GM12874 (cell line): ENCODE measurements at regions not wholly inside any gene's neighbourhood (a gene's known extent, or its start where the extent isn't known, plus 50 kb on each side); places are given as distances from the start of the nearest gene placed in this dataset.

ENCODE experiments used
- CTCF ChIP-seq: IDR thresholded peaks from 2 replicates; pipeline ENCODE4 v1.5.1; 2011; ENCODE audit warnings: low read depth, mild to moderate bottlenecking, control low read depth, low read length, moderate library complexity; ENCODE audit not compliant: insufficient read depth

- TF ChIP-seq CTCF = no peak
Measured at GRCh38 chrX:9147086-9147485, 113.2 kb upstream of the FAM9B start.

DNA sequence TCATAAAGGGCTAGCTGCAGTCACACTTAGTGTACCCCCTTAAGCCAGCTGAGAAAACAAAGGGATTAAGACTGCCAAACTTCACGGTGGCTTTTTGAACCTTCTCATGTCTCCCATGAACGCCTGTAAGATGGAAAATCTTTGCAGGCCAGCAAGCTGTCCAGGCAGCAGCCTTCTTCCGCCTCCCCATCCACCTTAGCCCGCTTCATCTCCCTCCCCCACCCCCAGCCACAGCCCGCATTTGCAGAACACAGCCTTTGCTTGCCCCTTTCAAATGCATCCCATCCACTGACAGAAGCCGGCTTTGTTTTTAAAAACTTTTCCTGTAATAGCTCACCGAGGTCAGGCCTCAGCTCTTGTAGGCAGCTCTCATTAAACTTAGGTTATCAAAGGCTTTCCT lies 113.8 kb upstream of the FAM9B start:
- TF ChIP-seq CTCF = no peak

DNA sequence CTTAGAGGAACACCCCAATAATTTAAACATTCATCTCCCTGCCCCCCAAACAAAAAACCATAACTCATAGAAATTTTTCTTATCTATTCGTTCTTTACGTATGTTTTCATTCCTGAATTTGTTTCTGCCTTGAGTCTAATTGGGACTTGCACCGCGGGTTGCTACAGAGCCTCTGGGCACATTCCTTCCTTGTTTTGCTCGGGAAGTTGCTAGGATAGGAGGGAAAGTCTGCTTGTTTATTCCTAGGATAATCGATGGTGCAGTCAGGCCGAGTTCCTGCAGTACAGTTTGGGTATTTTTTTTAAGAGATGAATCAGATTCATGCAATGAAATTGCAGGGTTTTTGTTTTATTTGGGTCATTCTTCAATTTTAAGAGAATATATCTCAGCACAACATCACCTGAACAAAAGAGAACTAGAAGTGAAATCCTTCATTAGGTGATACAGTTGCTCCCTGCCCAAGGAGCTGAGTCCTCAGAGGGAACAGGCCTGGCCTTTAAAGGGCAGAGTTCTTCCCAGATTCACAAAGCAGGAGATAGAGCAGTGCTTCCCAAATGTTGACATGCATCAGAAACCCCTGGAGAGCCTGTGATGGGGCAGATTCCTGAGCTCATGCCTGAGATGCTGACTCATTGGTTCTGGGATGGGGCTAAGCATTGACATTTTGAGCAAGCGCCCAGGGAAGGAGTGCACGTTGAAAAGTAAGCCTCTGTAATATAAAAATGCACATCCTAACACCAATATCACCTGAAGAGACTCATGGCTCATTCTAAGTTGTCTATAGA lies 114.9 kb upstream of the FAM9B start:
- TF ChIP-seq CTCF = no peak

DNA sequence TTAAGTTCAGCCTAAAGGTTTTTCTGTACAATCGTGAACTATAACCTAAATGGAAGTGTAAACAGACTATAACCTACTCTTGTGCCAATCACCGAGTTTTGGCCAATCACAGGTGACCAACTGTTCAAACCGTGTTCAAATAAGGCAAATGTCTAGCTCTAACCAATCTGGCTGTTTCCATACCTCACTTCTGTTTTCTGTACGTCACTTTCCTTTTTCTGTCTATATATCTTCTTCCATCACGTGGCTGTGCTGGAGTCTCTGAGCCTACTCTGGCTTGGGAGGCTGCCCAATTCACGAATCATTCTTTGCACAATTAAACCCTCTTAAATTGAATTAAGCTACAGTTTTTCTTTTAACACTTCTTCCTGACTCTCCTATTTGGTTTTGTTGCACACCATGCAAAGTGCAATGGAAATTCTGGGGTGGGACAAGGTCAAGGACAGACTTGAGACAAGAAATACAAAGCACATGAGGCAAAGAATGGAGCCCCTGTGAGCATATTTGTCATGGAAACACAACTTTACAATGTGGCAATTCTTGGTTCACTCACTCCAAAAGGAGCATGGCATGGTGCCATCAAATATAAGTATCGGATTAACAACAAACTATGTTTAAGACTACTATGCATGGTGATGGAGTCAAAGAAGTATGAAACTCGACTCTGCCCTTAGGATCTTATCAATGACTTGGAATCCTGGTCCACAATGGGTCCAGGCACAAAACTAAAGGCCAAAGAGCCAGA lies 115.7 kb upstream of the FAM9B start:
- TF ChIP-seq CTCF = no peak

DNA sequence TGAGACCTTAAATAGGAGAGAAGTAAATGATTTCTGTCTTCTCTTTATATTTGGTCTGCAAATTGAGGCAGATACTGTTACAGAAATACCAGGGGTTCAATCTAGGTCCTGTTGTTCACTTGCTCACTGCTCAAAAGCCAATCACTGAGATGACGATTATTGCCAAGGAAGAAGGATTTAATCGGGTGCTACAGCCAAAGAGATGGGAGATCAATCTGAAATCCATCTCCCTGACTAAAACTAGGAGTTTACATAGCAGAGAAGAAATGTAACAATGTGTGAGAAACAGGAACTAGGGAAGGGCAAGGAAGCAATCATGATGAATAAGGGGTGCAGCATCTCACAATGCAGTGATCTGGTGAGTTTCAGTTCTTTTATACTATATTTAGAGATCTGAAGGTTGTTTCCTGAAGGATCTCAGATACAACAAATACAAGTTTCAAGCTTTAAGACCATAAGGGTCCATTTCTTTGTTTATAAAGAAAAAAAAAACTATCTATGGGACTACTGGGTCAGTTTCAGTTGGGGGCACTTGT lies 117.9 kb upstream of the FAM9B start:
- TF ChIP-seq CTCF = no peak

DNA sequence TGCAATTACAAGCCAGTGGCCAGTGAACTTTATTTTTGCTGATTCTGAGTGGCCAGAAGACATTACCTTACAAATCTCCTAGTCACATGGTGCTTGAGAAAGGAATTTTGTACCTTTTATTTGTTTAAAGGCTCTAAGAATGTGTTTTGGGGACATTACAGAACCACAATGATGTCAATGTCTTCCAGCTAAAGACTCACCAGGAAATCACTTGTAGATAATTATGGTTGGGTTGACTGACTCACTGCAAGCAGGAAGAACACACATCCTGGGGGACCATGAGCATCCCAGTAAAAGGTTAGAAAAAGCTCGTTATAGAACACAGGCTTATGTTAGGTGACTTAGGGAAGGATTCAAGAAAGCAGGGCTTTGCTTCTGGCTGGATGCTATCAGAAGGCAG lies 119.4 kb upstream of the FAM9B start:
- TF ChIP-seq CTCF = no peak

GRCh38 chrX:9158611-9159010 lies 124.7 kb upstream of the FAM9B start:
- no peak for TF ChIP-seq CTCF
